ENCODE measurements at regions not wholly inside any gene's neighbourhood (a gene's known extent, or its start where the extent isn't known, plus 50 kb on each side); places are given as distances from the start of the nearest gene placed in this dataset.

- TF ChIP-seq CTCF (IDR thresholded peaks at IDR 0.05; ENCODE audit: control insufficient read depth, insufficient read depth, low read depth, low read length, missing control alignments), result no peak
- no peak for DNase-seq (ENCODE audit: low read depth)
- no peak overlapping the region; the same call in 1 of the 2 replicates for H3K4me3 ChIP-seq (ENCODE audit: control insufficient read depth, low read depth, low read length)
Measured at GRCh38 chr10:52410916-52411315, 96.8 kb downstream of the DKK1 start.

DNA sequence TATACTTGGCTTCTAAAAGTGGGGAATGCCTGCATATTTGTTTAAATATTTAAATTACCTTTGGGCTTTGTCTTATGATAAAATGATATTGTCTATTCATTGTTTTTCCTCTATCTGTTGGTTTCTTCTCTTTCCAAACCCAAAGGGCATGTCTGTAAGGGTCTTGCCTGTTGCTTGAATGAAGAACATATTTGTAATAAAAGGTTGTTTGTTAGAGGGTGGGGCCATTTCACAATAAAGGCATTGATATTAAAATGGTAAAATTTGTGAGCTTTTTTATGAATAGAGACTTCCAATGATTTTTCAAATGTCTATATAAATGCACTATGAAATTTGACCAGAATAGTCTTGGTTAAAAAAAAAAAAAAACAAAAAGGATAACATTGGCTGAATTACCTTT is 105.2 kb downstream of the DKK1 start:
- no peak for TF ChIP-seq CTCF (IDR thresholded peaks at IDR 0.05; ENCODE audit: control insufficient read depth, insufficient read depth, low read depth, low read length, missing control alignments)
- DNase-seq (ENCODE audit: low read depth), result no peak
- H3K4me3 ChIP-seq (ENCODE audit: control insufficient read depth, low read depth, low read length), result no peak overlapping the region

DNA sequence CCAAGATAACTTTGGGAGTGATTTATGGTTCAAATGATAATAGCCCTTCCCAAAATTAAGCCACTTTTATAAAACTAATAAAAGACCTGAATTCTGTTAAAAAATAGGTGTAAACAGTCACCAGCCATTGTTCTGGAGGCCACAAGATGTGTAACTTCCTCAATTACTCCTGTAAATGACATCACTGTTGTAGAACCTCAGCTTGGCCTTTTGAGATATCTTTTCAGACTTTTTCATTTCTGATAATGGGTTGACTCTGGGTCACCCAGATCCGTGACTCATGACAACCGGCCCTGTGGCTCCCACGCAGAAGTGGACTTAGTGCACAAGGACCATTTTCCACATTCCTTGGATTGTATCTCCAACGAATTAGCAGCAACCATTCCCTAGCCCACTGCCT is 106.6 kb downstream of the DKK1 start:
- H3K4me3 ChIP-seq (ENCODE audit: control insufficient read depth, low read depth, low read length), result no peak overlapping the region
- no peak for TF ChIP-seq CTCF (IDR thresholded peaks at IDR 0.05; ENCODE audit: control insufficient read depth, insufficient read depth, low read depth, low read length, missing control alignments)
- no peak for DNase-seq (ENCODE audit: low read depth)

DNA sequence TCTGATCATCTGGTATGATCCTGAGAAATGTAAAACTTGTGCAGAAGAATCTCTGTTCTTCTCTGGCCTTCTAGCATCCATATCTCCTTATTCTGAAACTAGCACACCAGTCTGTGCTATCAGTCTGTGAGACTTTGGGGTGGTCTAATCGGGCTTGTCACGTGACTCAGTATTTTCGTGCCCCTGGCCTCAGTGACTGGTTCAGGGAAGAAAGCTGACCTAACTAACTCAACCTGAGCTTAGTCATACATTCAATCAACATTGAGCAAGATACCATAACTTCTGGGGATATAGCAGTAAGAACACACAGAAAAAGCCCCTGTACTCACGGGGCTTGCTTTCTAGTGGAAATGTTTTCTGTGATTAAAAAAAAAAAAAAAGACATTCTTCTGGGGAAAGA is 109.3 kb downstream of the DKK1 start:
- H3K4me3 ChIP-seq (ENCODE audit: control insufficient read depth, low read depth, low read length), result no peak overlapping the region
- DNase-seq (ENCODE audit: low read depth), result no peak
- TF ChIP-seq CTCF (IDR thresholded peaks at IDR 0.05; ENCODE audit: control insufficient read depth, insufficient read depth, low read depth, low read length, missing control alignments), result no peak

GRCh38 chr10:52424341-52424740 is 110.3 kb downstream of the DKK1 start:
- H3K4me3 ChIP-seq (ENCODE audit: control insufficient read depth, low read depth, low read length), result no peak overlapping the region
- TF ChIP-seq CTCF (IDR thresholded peaks at IDR 0.05; ENCODE audit: control insufficient read depth, insufficient read depth, low read depth, low read length, missing control alignments), result no peak
- no peak for DNase-seq (ENCODE audit: low read depth)

GRCh38 chr10:52434734-52435133 is 120.7 kb downstream of the DKK1 start:
- no peak for TF ChIP-seq CTCF (IDR thresholded peaks at IDR 0.05; ENCODE audit: control insufficient read depth, insufficient read depth, low read depth, low read length, missing control alignments)
- DNase-seq (ENCODE audit: low read depth), result no peak
- H3K4me3 ChIP-seq (ENCODE audit: control insufficient read depth, low read depth, low read length), result no peak overlapping the region

- no peak for TF ChIP-seq CTCF (IDR thresholded peaks at IDR 0.05; ENCODE audit: control insufficient read depth, insufficient read depth, low read depth, low read length, missing control alignments)
- DNase-seq (ENCODE audit: low read depth), result no peak
- H3K4me3 ChIP-seq (ENCODE audit: control insufficient read depth, low read depth, low read length), result no peak overlapping the region
Measured at GRCh38 chr10:52436664-52437063, 122.6 kb downstream of the DKK1 start.
